Pancreas (tissue), 10 donors: ENCODE measurements at regions not wholly inside any gene's neighbourhood (a gene's known extent, or its start where the extent isn't known, plus 50 kb on each side); places are given as distances from the start of the nearest gene placed in this dataset.

Experiments
- ATAC-seq, 4 donors: fragments of 200-7000 bp; cut with Tn5 transposase; one replicate each; pipeline versions ENCODE4 v1.8.0 to v1.9.1; 2020; ENCODE audit warnings: mild to moderate bottlenecking in 4 of 4, moderate library complexity in 4 of 4
- DNase-seq, 6 donors: peaks; one replicate each; pipeline ENCODE4 v3.0.0-alpha.2; 2020
- FAIRE-seq: peaks from 2 replicates; lab custom pipeline; 2012; peaks lifted over from hg19 to GRCh38; lab: Jason Lieb, UNC
- H3K27ac ChIP-seq, 4 donors: fragments of 200-600 bp; sonication (generic); 1 replicate in 3 of 4; 2 replicates in 1 of 4; pipeline versions ENCODE4 v1.5.0 to v1.8.0; 2020
- H3K27me3 ChIP-seq, 4 donors: fragments of 200-600 bp; one replicate each; pipeline ENCODE4 v1.8.0; 2021
- H3K36me3 ChIP-seq, 3 donors: fragments of 200-600 bp; sonication (generic) in 1 of 3; one replicate each; pipeline versions ENCODE4 v1.5.0 to v1.8.0; 2020 to 2021
- H3K4me1 ChIP-seq, 3 donors: fragments of 200-600 bp; one replicate each; pipeline ENCODE4 v1.8.0; 2021
- H3K4me3 ChIP-seq, 4 donors: fragments of 200-600 bp; sonication (generic) in 2 of 4; one replicate each; pipeline versions ENCODE4 v1.5.0 to v1.8.0; 2020 to 2021
- H3K9me3 ChIP-seq, 4 donors: fragments of 200-600 bp; one replicate each; pipeline ENCODE4 v1.8.0; 2021
- WGBS, 2 donors: extraction: QIAGEN DNeasy Blood & Tissue Kit; methylation state at CpG; one replicate each; pipeline ENCODE4 v1.1.7; 2013; 5-methylcytosine and 5-hydroxymethylcytosine counted together
- intact Hi-C, 3 donors: fragments of 100-400 bp; cut with DNase I; formaldehyde crosslinking; loops; one replicate each; pipeline versions ENCODE4 v1.11.1 to v1.14.2; 2022
- TF ChIP-seq, protein P1 (sequence below), 4 donors: fragments of 200-600 bp; sonication (generic) in 3 of 4; IDR thresholded peaks; one replicate each; pipeline versions ENCODE4 v1.5.0 to v1.8.0; 2021; ENCODE audit warnings: antibody characterized with exemption in 4 of 4
- donor health status: healthy with polysubstance abuse.
- donor health status: DM: no; HTN: no; CAD: no; lungs with moderate emphysema.
- donor health status: DM: no; HTN: no; CAD: no.
- donor health status: control.
- donor health status: control.
- donor health status: Bipolar disorder and iron deficiency.
- donor health status: DM: yes; HTN: yes; CAD: no.
- donor health status: DM: no; HTN: no; CAD: no.
- donor health status: DM: no; HTN: no; CAD: no.
- donor health status: DM: yes; HTN: yes; CAD: no.

GRCh38 chr19:32020538-32020937 is 324.9 kb upstream of the ZNF507 start:
- H3K4me3 ChIP-seq = no peak overlapping the region
- TF ChIP-seq, protein P1, sequence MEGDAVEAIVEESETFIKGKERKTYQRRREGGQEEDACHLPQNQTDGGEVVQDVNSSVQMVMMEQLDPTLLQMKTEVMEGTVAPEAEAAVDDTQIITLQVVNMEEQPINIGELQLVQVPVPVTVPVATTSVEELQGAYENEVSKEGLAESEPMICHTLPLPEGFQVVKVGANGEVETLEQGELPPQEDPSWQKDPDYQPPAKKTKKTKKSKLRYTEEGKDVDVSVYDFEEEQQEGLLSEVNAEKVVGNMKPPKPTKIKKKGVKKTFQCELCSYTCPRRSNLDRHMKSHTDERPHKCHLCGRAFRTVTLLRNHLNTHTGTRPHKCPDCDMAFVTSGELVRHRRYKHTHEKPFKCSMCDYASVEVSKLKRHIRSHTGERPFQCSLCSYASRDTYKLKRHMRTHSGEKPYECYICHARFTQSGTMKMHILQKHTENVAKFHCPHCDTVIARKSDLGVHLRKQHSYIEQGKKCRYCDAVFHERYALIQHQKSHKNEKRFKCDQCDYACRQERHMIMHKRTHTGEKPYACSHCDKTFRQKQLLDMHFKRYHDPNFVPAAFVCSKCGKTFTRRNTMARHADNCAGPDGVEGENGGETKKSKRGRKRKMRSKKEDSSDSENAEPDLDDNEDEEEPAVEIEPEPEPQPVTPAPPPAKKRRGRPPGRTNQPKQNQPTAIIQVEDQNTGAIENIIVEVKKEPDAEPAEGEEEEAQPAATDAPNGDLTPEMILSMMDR (IDR thresholded peaks at IDR 0.05) = no peak
- H3K9me3 ChIP-seq = no peaks in the 10 kb centered on the region
- DNase-seq = no peak
- no peak for FAIRE-seq
- no peaks in the 10 kb centered on the region for H3K4me1 ChIP-seq
- intact Hi-C loops = no loop called here
- 57 to 78% methylated on average over 2 of the region's 2 CpGs for WGBS, 2 donors
- no peak for ATAC-seq
- H3K36me3 ChIP-seq = no peaks in the 10 kb centered on the region
- H3K27ac ChIP-seq = no peak overlapping the region
- peaks cover 0 to 6% (median 0%) of the 10 kb centered on the region in 4 donors for H3K27me3 ChIP-seq

DNA sequence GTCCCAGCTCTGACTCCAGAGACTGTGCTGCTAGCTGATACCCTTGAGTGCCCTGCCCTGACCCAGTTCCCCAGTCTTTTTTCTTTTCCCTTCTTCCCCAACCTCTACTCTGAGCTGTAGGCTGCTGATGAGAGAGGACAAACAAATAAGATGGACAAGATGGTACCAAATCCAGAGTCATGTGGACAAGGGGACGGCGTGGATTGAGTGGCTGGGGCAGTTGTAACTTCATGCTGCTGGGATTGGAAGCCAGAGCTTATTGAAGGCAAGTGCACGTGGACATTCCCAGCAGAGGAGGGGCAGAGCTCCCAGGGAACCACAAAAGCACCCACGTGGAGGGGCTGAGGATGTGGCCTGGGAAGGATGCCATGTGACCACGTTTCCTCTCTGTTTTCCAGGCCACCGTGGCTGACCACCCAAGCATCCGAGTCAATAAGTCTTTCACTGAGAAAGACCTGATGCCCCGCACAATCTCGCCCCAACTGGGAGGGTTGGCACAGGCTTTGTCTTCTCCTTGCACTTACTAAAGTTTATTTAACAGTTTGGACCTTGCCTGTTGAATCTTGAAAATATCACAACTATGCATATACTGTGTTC is 323.3 kb upstream of the ZNF507 start:
- WGBS, 2 donors = 39 to 46% methylated on average over 9 of the region's 9 CpGs
- TF ChIP-seq, protein P1 (IDR thresholded peaks at IDR 0.05) = no peak
- Histone ChIP-seq H3K27ac (no peak overlapping the region), H3K9me3 (no peaks in the 10 kb centered on the region), H3K36me3 (no peaks in the 10 kb centered on the region), H3K4me3 (no peak overlapping the region), H3K4me1 (no peaks in the 10 kb centered on the region), H3K27me3 (peaks cover 0 to 6% (median 0%) of the 10 kb centered on the region in 4 donors)
- intact Hi-C loops = no loop called here
- FAIRE-seq (no peak), DNase-seq (no peak), ATAC-seq (no peak)

- FAIRE-seq = no peak
- no peak for DNase-seq
- WGBS, 2 donors = 8 to 9% methylated on average over 29 of the region's 29 CpGs
- no peaks in the 10 kb centered on the region for H3K4me1 ChIP-seq
- no peak for ATAC-seq
- H3K9me3 ChIP-seq = no peaks in the 10 kb centered on the region
- TF ChIP-seq, protein P1 (IDR thresholded peaks at IDR 0.05) = no peak
- peaks cover 0 to 6% (median 0%) of the 10 kb centered on the region in 4 donors for H3K27me3 ChIP-seq
- no peak overlapping the region for H3K4me3 ChIP-seq
- no peaks in the 10 kb centered on the region for H3K36me3 ChIP-seq
- H3K27ac ChIP-seq = no peak overlapping the region
- intact Hi-C loops = no loop called here
Measured at GRCh38 chr19:32022731-32023563, 322.5 kb upstream of the ZNF507 start.

- peaks cover 0 to 6% (median 0%) of the 10 kb centered on the region in 4 donors for H3K27me3 ChIP-seq
- intact Hi-C loops = no loop called here
- H3K9me3 ChIP-seq = no peaks in the 10 kb centered on the region
- TF ChIP-seq, protein P1 (IDR thresholded peaks at IDR 0.05) = no peak
- H3K36me3 ChIP-seq = no peaks in the 10 kb centered on the region
- H3K27ac ChIP-seq = no peak overlapping the region
- no peak for FAIRE-seq
- 14 to 31% methylated on average over 6 of the region's 6 CpGs for WGBS, 2 donors
- no peaks in the 10 kb centered on the region for H3K4me1 ChIP-seq
- ATAC-seq = no peak
- DNase-seq = no peak
- no peak overlapping the region for H3K4me3 ChIP-seq
Measured at GRCh38 chr19:32023564-32023832, 321.9 kb upstream of the ZNF507 start.

DNA sequence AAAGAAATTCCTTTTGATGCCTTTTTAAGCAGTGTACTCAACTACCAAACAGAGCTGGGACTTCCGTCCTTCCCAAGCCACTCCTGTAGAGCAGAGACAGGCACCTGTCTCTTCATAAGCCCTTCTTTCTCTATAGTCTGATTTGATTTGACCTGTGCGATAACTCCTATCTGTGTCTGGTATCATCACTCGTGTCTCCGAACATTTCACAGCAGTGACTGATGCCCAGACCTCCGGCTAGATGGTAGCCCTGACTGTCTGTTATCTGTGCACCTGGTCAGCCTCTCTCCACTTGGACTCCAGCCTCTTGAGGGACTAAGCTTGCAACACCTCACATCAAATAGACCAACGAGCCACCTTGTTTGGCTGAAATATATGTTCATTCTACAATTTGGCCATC is 316.2 kb upstream of the ZNF507 start:
- no peak for DNase-seq
- whole genome bisulfite sequencing, 2 donors = 45 to 61% methylated on average over 6 of the region's 6 CpGs
- intact Hi-C loops = no loop called here
- Histone ChIP-seq H3K36me3 (no peaks in the 10 kb centered on the region), H3K4me1 (no peaks in the 10 kb centered on the region), H3K9me3 (no peaks in the 10 kb centered on the region), H3K4me3 (no peak overlapping the region), H3K27ac (no peak overlapping the region), H3K27me3 (peaks cover 0 to 8% (median 0%) of the 10 kb centered on the region in 4 donors)
- ATAC-seq = no peak
- FAIRE-seq = no peak
- TF ChIP-seq, protein P1 (IDR thresholded peaks at IDR 0.05) = no peak
